ENCODE measurements at regions not wholly inside any gene's neighbourhood (a gene's known extent, or its start where the extent isn't known, plus 50 kb on each side); places are given as distances from the start of the nearest gene placed in this dataset.

- Mint-ChIP-seq H3K27ac (ENCODE audit: unreplicated experiment) (no peak overlapping the region), H3K4me1 (ENCODE audit: low read depth, unreplicated experiment) (no peaks in the 10 kb centered on the region), H3K27me3 (ENCODE audit: unreplicated experiment) (no peaks in the 10 kb centered on the region), H3K36me3 (ENCODE audit: unreplicated experiment) (no peaks in the 10 kb centered on the region), H3K4me3 (ENCODE audit: unreplicated experiment) (no peak overlapping the region), H3K9me3 (ENCODE audit: unreplicated experiment) (peaks cover 1% of the 10 kb centered on the region)
- DNase-seq = no peak
- TF ChIP-seq CTCF (IDR thresholded peaks at IDR 0.05; ENCODE audit: partially characterized antibody, unreplicated experiment) = no peak
Observed at GRCh38 chr3:74529145-74529544, 85.3 kb downstream of the CNTN3 start.

- no peak for TF ChIP-seq CTCF (IDR thresholded peaks at IDR 0.05; ENCODE audit: partially characterized antibody, unreplicated experiment)
- peaks cover 1% of the 10 kb centered on the region for H3K9me3 Mint-ChIP-seq (ENCODE audit: unreplicated experiment)
- no peaks in the 10 kb centered on the region for H3K27me3 Mint-ChIP-seq (ENCODE audit: unreplicated experiment)
- H3K36me3 Mint-ChIP-seq (ENCODE audit: unreplicated experiment) = no peaks in the 10 kb centered on the region
- H3K4me1 Mint-ChIP-seq (ENCODE audit: low read depth, unreplicated experiment) = no peaks in the 10 kb centered on the region
- H3K27ac Mint-ChIP-seq (ENCODE audit: unreplicated experiment) = no peak overlapping the region
- H3K4me3 Mint-ChIP-seq (ENCODE audit: unreplicated experiment) = no peak overlapping the region
- DNase-seq = no peak
Observed at GRCh38 chr3:74527566-74527965, 86.9 kb downstream of the CNTN3 start.

- Mint-ChIP-seq H3K36me3 (ENCODE audit: unreplicated experiment) (no peaks in the 10 kb centered on the region), H3K9me3 (ENCODE audit: unreplicated experiment) (no peaks in the 10 kb centered on the region), H3K4me1 (ENCODE audit: low read depth, unreplicated experiment) (no peaks in the 10 kb centered on the region), H3K4me3 (ENCODE audit: unreplicated experiment) (no peak overlapping the region), H3K27ac (ENCODE audit: unreplicated experiment) (no peak overlapping the region), H3K27me3 (ENCODE audit: unreplicated experiment) (no peaks in the 10 kb centered on the region)
- no peak for DNase-seq
- TF ChIP-seq CTCF (IDR thresholded peaks at IDR 0.05; ENCODE audit: partially characterized antibody, unreplicated experiment) = no peak
Observed at GRCh38 chr3:74523811-74524210, 90.6 kb downstream of the CNTN3 start.

- DNase-seq = no peak
- Mint-ChIP-seq H3K4me1 (ENCODE audit: low read depth, unreplicated experiment) (no peaks in the 10 kb centered on the region), H3K27me3 (ENCODE audit: unreplicated experiment) (no peaks in the 10 kb centered on the region), H3K9me3 (ENCODE audit: unreplicated experiment) (no peaks in the 10 kb centered on the region), H3K27ac (ENCODE audit: unreplicated experiment) (no peak overlapping the region), H3K36me3 (ENCODE audit: unreplicated experiment) (peaks cover 4% of the 10 kb centered on the region), H3K4me3 (ENCODE audit: unreplicated experiment) (no peak overlapping the region)
- TF ChIP-seq CTCF (IDR thresholded peaks at IDR 0.05; ENCODE audit: partially characterized antibody, unreplicated experiment) = no peak
Observed at GRCh38 chr3:74520895-74521294, 93.6 kb downstream of the CNTN3 start.

- DNase-seq = no peak
- Mint-ChIP-seq H3K36me3 (ENCODE audit: unreplicated experiment) (peaks cover 4% of the 10 kb centered on the region), H3K27me3 (ENCODE audit: unreplicated experiment) (no peaks in the 10 kb centered on the region), H3K4me1 (ENCODE audit: low read depth, unreplicated experiment) (no peaks in the 10 kb centered on the region), H3K27ac (ENCODE audit: unreplicated experiment) (no peak overlapping the region), H3K4me3 (ENCODE audit: unreplicated experiment) (no peak overlapping the region), H3K9me3 (ENCODE audit: unreplicated experiment) (no peaks in the 10 kb centered on the region)
- no peak for TF ChIP-seq CTCF (IDR thresholded peaks at IDR 0.05; ENCODE audit: partially characterized antibody, unreplicated experiment)
Observed at GRCh38 chr3:74518610-74519009, 95.8 kb downstream of the CNTN3 start.
